ENCODE measurements at regions not wholly inside any gene's neighbourhood (a gene's known extent, or its start where the extent isn't known, plus 50 kb on each side); places are given as distances from the start of the nearest gene placed in this dataset.
"Not testable (repeated sequence)": the region's sequence is repeated elsewhere in the genome, so short reads cannot be mapped to it uniquely, and the experiment has no call there.

- no peak for DNase-seq
These were observed 113.7 kb downstream of the TRIM27 start for GRCh38 chr6:28809947-28810658.

GRCh38 chr6:28810659-28811053, 113.1 kb downstream of the TRIM27 start:
- no peak for DNase-seq

- no peak for DNase-seq
These were observed 111.9 kb downstream of the TRIM27 start for GRCh38 chr6:28811873-28812272.

- DNase-seq: no peak
These were observed 110.8 kb downstream of the TRIM27 start for GRCh38 chr6:28812778-28813569.

- DNase-seq: no peak
These were observed 109.5 kb downstream of the TRIM27 start for GRCh38 chr6:28814032-28814976.

- no peak for DNase-seq
These were observed 107.4 kb downstream of the TRIM27 start for GRCh38 chr6:28816339-28816908.

GRCh38 chr6:28816909-28817807, 106.6 kb downstream of the TRIM27 start:
- DNase-seq: no peak

- DNase-seq: no peak
These were observed 106.0 kb downstream of the TRIM27 start for GRCh38 chr6:28817808-28818145.

- DNase-seq: no peak
These were observed 98.7 kb downstream of the TRIM27 start for GRCh38 chr6:28824793-28825731.

- DNase-seq: no peak
These were observed 98.0 kb downstream of the TRIM27 start for GRCh38 chr6:28825732-28826293.

- not testable (repeated sequence) for DNase-seq
These were observed 92.1 kb downstream of the TRIM27 start for GRCh38 chr6:28831683-28832082.

- DNase-seq: not testable (repeated sequence)
These were observed 87.1 kb downstream of the TRIM27 start for GRCh38 chr6:28836703-28837102.

GRCh38 chr6:28838289-28838633, 85.5 kb downstream of the TRIM27 start:
- DNase-seq: peak; percentile 87

GRCh38 chr6:28838634-28839442, 84.9 kb downstream of the TRIM27 start:
- DNase-seq: peak; percentile 80

GRCh38 chr6:28839443-28840120, 84.2 kb downstream of the TRIM27 start:
- DNase-seq: no peak

GRCh38 chr6:28841290-28841689, 82.5 kb downstream of the TRIM27 start:
- DNase-seq: no peak

GRCh38 chr6:28848756-28849155, 75.0 kb downstream of the TRIM27 start:
- DNase-seq: not testable (repeated sequence)
